Middle frontal gyrus (tissue), 1 donor: ENCODE measurements at regions not wholly inside any gene's neighbourhood (a gene's known extent, or its start where the extent isn't known, plus 50 kb on each side); places are given as distances from the start of the nearest gene placed in this dataset.

Experiments used
- DNase-seq: peaks from one replicate; pipeline ENCODE4 v3.0.0-alpha.2; 2015; ENCODE audit warnings: low spot score; ENCODE audit errors: extremely low spot score

- DNase-seq: no peak
Observed at GRCh38 chr13:47258384-47258783, 361.5 kb upstream of the HTR2A start.

- DNase-seq: no peak
Observed at GRCh38 chr13:47256618-47257017, 359.8 kb upstream of the HTR2A start.

- DNase-seq: no peak
Observed at GRCh38 chr13:47252627-47253026, 355.8 kb upstream of the HTR2A start.

GRCh38 chr13:47251771-47252170 lies 354.9 kb upstream of the HTR2A start:
- DNase-seq: no peak

GRCh38 chr13:47250146-47250545 lies 353.3 kb upstream of the HTR2A start:
- DNase-seq: no peak

GRCh38 chr13:47249266-47249665 lies 352.4 kb upstream of the HTR2A start:
- DNase-seq: no peak

- no peak for DNase-seq
Observed at GRCh38 chr13:47241446-47241845, 344.6 kb upstream of the HTR2A start.

- no peak for DNase-seq
Observed at GRCh38 chr13:47239025-47239424, 342.2 kb upstream of the HTR2A start.

GRCh38 chr13:47237571-47237970 lies 340.7 kb upstream of the HTR2A start:
- DNase-seq: no peak

- DNase-seq: peak; percentile 56
Observed at GRCh38 chr13:47233734-47234133, 336.9 kb upstream of the HTR2A start.

- DNase-seq: no peak
Observed at GRCh38 chr13:47232516-47232915, 335.7 kb upstream of the HTR2A start.

- no peak for DNase-seq
Observed at GRCh38 chr13:47230155-47230554, 333.3 kb upstream of the HTR2A start.

GRCh38 chr13:47226516-47226915 lies 329.7 kb upstream of the HTR2A start:
- DNase-seq: no peak

- no peak for DNase-seq
Observed at GRCh38 chr13:47220453-47221140, 323.7 kb upstream of the HTR2A start.

GRCh38 chr13:47218611-47219010 lies 321.8 kb upstream of the HTR2A start:
- no peak for DNase-seq

GRCh38 chr13:47216176-47216822 lies 319.4 kb upstream of the HTR2A start:
- no peak for DNase-seq

- DNase-seq: no peak
Observed at GRCh38 chr13:47215736-47216135, 318.9 kb upstream of the HTR2A start.

- DNase-seq: no peak
Observed at GRCh38 chr13:47213047-47213446, 316.2 kb upstream of the HTR2A start.

GRCh38 chr13:47211106-47211505 lies 314.3 kb upstream of the HTR2A start:
- DNase-seq: no peak

GRCh38 chr13:47206111-47206510 lies 309.3 kb upstream of the HTR2A start:
- DNase-seq: no peak

GRCh38 chr13:47190696-47191305 lies 293.9 kb upstream of the HTR2A start:
- no peak for DNase-seq

- no peak for DNase-seq
Observed at GRCh38 chr13:47188802-47189201, 291.9 kb upstream of the HTR2A start.

- no peak for DNase-seq
Observed at GRCh38 chr13:47186471-47186870, 289.6 kb upstream of the HTR2A start.
